Transverse colon (tissue), 4 donors: ENCODE measurements at regions not wholly inside any gene's neighbourhood (a gene's known extent, or its start where the extent isn't known, plus 50 kb on each side); places are given as distances from the start of the nearest gene placed in this dataset.

ENCODE experiments used
- POLR2A ChIP-seq: fragments of 450-650 bp; IDR thresholded peaks from one replicate; pipeline ENCODE4 v1.6.1; 2016; ENCODE audit warnings: antibody characterized with exemption, mild to moderate bottlenecking, moderate library complexity
- POLR2AphosphoS5 ChIP-seq, 3 donors: sonication (generic); formaldehyde crosslinking; IDR thresholded peaks; one replicate each; pipeline ENCODE4 v1.6.1; 2016; ENCODE audit warnings: antibody characterized with exemption in 3 of 3
- TF ChIP-seq, protein P1 (sequence below), 5 experiments: fragments of 200-600 bp in 3 of 5; fragments of 450-650 bp in 2 of 5; sonication (generic) in 3 of 5; IDR thresholded peaks; 1 replicate in 2 of 5; 2 replicates in 3 of 5; pipeline ENCODE4 v1.5.1; 2016 to 2017; ENCODE audit warnings: antibody characterized with exemption in 5 of 5, inconsistent platforms in 3 of 5, mild to moderate bottlenecking in 2 of 5, moderate library complexity in 1 of 5

DNA sequence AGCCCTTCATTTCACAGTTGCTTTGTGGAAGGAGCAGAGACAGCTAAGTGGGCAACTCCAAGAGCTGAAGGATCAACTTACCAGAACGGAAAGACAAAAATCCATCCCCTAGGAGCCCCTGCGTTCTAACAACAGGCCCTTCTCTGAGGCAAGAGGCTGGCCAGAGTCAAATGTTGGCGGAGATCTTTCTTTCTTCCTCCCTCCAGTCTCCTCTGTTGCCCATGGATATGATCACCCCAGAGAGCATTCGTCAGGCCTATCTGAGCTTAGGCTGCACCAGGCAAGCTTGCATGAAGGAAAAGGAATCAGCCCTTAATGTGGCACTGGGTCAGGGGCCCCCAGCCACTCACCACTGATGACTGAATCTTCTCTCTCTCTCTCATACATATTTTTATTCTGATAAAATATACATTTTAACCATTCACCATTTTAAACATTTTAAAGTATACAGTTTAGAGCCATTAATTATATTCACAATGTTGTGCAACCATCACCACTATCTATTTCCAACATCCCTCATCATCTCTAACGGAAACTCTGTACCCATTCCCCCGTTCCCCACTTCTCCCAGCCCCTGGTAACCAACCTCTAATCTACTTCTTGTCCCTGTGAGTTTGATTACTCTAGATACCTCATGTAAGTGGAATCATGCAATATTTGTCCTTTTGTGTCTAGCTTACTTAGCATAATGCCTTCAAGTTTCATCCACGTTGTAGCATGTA lies 52.9 kb upstream of the CCND2 start:
- no peak for TF ChIP-seq POLR2A
- TF ChIP-seq, protein P1, sequence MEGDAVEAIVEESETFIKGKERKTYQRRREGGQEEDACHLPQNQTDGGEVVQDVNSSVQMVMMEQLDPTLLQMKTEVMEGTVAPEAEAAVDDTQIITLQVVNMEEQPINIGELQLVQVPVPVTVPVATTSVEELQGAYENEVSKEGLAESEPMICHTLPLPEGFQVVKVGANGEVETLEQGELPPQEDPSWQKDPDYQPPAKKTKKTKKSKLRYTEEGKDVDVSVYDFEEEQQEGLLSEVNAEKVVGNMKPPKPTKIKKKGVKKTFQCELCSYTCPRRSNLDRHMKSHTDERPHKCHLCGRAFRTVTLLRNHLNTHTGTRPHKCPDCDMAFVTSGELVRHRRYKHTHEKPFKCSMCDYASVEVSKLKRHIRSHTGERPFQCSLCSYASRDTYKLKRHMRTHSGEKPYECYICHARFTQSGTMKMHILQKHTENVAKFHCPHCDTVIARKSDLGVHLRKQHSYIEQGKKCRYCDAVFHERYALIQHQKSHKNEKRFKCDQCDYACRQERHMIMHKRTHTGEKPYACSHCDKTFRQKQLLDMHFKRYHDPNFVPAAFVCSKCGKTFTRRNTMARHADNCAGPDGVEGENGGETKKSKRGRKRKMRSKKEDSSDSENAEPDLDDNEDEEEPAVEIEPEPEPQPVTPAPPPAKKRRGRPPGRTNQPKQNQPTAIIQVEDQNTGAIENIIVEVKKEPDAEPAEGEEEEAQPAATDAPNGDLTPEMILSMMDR (IDR thresholded peaks at IDR 0.05), result no peak
- no peak for TF ChIP-seq POLR2AphosphoS5 (IDR thresholded peaks at IDR 0.05)
